HG02759 (cell line): ENCODE measurements at regions not wholly inside any gene's neighbourhood (a gene's known extent, or its start where the extent isn't known, plus 50 kb on each side); places are given as distances from the start of the nearest gene placed in this dataset.
"Not testable (repeated sequence)": the region's sequence is repeated elsewhere in the genome, so short reads cannot be mapped to it uniquely, and the experiment has no call there.

ENCODE experiments used
- ATAC-seq: cut with Tn5 transposase; IDR thresholded peaks from one replicate; pipeline ENCODE4 v1.9.1; 2021; ENCODE audit warnings: mild to moderate bottlenecking, moderate library complexity; ENCODE audit not compliant: unreplicated experiment

DNA sequence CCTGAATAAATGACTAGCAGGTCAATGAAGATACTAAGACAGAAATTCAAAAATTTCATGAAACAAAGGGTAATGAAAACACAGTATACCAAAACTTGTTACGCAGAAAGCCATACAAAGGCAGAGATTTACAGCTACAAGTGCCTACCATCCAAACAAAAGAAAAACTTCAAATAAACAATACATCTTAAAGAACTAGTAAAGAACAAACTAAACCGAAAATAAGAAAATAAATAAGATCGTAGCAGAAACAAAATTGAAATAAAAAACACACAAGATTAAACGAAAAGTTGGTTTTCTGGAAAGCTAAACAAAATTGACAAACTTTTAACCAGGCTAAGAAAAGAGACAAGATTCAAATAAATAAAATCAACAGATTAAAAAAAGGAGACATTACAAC is 51.5 kb downstream of the VPREB1 start:
- ATAC-seq, result not testable (repeated sequence)

- ATAC-seq, result not testable (repeated sequence)
These were observed 52.7 kb downstream of the VPREB1 start for GRCh38 chr22:22297159-22297793.

DNA sequence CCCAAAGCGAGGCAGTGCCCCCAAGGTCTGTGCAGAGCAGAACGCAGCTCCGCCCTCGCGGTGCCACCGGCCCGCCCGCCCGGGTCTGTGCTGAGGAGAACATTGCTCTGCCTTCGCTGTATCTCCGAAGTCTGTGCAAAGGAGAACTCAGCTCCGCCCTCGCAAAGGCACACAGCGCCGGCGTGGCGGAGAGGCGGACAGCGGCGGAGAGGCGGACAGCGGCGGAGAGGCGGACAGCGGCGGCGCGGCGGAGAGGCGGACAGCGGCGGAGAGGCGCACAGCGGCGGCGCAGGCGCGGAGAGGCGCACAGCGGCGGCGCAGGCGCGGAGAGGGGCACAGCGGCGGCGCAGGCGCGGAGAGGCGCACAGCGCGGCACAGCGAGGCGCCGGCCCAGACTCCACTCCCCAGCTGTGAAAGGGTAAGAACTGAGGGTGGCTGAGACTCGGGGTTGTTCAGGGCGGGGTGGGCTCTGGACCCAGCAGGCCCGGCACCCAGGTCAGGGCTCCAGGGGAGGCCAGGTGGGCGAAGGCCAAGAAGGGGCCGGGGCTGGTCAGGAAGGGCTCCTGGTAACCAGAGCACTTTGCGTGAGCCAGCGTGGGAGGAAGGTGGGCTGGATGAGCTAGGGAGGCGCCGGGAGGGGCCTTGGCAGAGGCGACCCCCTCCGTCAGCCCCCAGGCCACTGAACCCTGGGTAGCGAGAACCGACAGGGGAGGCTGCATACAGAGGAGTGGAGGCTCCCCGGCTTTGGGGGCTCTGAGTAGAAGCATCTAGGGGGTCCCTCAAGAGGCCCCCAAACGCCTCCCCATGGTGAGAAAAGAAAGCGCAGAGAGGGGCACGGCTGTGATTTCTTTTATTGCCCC is 53.4 kb downstream of the VPREB1 start:
- peak; percentile 100 for ATAC-seq

DNA sequence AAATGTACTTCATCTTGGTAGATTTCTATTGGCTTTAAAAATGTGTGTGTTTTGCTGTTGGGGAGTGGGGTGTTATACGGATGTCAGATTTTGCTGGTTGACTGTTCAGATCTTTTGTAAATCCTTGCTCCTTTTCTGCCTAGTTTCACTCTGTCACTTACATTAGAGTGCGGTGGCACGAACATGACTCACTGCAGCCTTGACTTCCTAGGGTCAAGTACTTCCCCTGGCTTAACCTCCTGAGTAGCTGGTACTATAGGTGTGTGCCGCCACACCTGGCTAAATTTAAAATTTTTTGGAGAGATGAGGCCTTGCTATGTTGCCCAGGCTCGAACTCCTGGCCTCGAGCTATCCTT is 54.0 kb downstream of the VPREB1 start:
- not testable (repeated sequence) for ATAC-seq

GRCh38 chr22:22300511-22300910 is 55.9 kb downstream of the VPREB1 start:
- ATAC-seq, result not testable (repeated sequence)

DNA sequence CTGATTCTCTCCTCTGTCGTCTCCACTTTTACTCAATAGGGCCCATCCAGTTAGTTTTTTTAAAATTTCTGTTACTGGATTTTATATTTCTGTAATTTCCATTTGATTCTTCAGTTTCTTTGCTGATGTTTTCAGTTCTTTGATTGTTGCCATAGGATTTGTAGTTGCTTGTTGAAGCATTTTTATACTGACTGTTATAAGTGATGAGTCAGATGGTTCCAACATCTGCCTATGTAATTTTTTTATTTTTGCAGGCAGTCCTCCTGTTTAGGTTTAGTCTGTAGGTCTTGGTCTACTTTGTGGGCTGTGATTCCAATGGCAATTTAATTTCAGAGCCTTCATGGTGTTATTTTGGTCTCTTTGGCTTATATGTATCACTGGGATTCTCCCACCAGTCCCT is 56.4 kb downstream of the VPREB1 start:
- ATAC-seq, result not testable (repeated sequence)

GRCh38 chr22:22316589-22316988 is 72.0 kb downstream of the VPREB1 start:
- no peak for ATAC-seq

DNA sequence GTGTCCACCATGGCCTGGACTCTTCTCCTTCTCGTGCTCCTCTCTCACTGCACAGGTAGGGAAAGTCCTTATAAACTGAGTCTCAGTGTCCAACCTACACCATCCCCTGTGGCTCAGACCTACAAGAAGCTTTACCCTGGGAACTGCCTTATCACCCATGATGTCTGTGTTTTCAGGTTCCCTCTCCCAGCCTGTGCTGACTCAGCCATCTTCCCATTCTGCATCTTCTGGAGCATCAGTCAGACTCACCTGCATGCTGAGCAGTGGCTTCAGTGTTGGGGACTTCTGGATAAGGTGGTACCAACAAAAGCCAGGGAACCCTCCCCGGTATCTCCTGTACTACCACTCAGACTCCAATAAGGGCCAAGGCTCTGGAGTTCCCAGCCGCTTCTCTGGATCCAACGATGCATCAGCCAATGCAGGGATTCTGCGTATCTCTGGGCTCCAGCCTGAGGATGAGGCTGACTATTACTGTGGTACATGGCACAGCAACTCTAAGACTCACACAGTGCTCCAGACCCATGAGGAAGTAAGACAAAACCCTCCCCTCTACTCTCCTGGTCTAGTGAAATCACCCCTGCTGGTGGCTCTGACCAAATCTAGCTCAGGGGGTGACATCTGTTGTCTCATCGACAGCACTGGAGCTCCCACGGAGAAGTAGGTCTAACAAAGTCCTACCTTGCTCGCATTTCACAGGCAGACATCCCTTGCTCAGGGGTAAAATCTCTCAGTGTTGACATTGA is 74.3 kb downstream of the VPREB1 start:
- no peak for ATAC-seq

- ATAC-seq, result peak; percentile 85
These were observed 77.4 kb downstream of the VPREB1 start for GRCh38 chr22:22321743-22322611.

DNA sequence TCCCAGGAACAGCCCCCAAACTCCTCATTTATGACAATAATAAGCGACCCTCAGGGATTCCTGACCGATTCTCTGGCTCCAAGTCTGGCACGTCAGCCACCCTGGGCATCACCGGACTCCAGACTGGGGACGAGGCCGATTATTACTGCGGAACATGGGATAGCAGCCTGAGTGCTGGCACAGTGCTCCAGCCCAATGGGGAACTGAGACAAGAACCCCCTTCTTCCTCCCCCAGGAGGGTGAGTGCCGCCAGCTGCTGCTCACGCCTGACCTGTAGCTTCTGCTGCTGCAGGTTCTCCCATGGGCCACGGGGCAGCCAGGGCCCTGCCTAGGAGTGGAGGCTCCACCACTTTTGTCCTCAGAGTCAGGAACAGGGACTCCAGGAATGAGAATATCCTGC is 78.2 kb downstream of the VPREB1 start:
- ATAC-seq, result no peak

GRCh38 chr22:22327723-22328122 is 83.1 kb downstream of the VPREB1 start:
- ATAC-seq, result no peak

DNA sequence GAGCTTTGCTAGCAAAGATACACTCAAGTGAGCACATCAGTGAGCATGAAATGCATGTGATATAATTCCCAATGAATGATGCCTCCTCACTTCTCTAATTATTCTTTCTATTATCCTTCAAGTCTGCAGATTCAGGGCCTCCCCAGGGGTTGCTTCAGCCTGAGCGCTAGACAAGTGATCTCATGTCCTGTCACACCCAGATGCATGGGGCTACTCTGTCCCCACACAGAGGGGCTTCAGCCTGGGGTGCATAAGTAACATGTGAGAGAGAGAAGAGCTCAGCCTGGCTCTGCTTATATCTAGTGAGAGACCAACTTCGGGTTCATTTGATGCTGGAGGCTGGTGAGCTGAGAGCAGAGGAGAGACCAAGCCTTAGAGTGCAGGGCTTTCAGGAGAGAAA is 85.2 kb downstream of the VPREB1 start:
- ATAC-seq, result no peak

GRCh38 chr22:22335640-22336039 is 91.1 kb downstream of the VPREB1 start:
- ATAC-seq, result not testable (repeated sequence)

DNA sequence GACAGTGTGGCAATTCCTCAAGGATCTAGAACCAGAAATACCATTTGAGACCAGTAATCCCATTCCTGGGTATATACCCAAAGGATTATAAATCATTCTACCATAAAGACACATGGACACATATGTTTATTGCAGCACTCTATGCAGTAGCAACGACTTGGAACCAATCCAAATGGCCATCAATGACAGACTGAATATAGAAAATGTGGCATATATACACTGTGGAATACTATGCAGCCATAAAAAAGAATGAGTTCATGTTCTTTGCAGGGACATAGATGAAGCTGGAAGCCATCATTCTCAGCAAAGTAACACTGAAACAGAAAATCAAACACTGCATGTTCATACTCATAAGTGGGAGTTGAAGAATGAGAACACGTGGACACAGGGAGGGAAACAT is 91.7 kb downstream of the VPREB1 start:
- not testable (repeated sequence) for ATAC-seq

DNA sequence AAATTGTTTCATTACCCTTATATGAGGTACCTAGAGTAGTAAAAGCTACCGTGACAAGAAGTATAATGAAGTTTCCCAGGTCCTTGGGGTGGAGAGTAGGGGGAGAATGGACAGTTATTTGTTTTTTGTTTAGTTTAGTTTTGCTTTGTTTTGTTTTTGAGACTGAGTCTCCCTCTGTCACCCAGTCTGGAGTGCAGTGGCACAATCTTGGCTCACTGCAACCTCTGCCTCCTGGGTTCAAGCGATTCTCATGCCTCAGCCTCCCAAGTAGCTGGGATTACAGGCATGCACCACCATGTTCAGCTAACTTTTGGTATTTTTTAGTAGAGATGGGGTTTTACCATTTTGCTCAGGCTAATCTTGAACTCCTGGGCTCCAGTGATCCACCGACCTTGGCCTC is 94.2 kb downstream of the VPREB1 start:
- not testable (repeated sequence) for ATAC-seq

- no peak for ATAC-seq
These were observed 97.2 kb downstream of the VPREB1 start for GRCh38 chr22:22341736-22342135.

GRCh38 chr22:22342697-22343580 is 98.4 kb downstream of the VPREB1 start:
- no peak for ATAC-seq

- ATAC-seq, result no peak
These were observed 99.2 kb downstream of the VPREB1 start for GRCh38 chr22:22343581-22344296.

DNA sequence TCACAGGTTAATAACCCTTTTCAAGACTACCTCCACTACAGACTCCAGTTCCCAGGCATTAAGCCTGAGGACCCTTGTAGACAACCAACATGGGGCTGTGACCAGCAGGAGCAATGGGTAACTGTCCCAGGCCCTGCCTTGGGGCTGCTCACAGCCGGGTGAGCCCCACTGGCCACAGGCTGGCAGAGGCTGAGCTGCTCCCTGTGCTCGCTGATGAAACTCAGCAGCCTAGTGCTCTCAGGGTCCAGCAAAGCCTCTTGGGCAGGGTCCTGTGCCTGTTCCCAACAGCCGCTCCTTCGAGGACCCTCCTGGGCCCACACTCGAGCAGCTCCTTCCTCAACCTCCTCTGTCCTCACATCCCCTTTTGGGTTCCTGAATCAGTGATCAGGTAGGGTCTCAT is 99.8 kb downstream of the VPREB1 start:
- ATAC-seq, result no peak
